GM23338 (cell line): ENCODE measurements at regions not wholly inside any gene's neighbourhood (a gene's known extent, or its start where the extent isn't known, plus 50 kb on each side); places are given as distances from the start of the nearest gene placed in this dataset.

Experiments used
- ATAC-seq: fragments of 200-7000 bp; cut with Tn5 transposase; 3 replicates; pipeline ENCODE4 v1.9.1; 2020
- DNase-seq: peaks from one replicate; pipeline ENCODE4 v3.0.0-alpha.2; 2015; ENCODE audit warnings: low spot score
- H2AFZ ChIP-seq: fragments of 200-600 bp; sonication (generic); 2 replicates; pipeline ENCODE4 v1.8.0; 2016; ENCODE audit warnings: antibody characterized with exemption, mild to moderate bottlenecking, moderate library complexity
- H3F3A ChIP-seq: fragments of 200-600 bp; sonication (generic); replicated peaks from 2 replicates; pipeline ENCODE4 v1.8.0; 2017; ENCODE audit warnings: antibody characterized with exemption, mixed run types, low read depth
- H3K27ac ChIP-seq: fragments of 200-600 bp; sonication (generic); 2 replicates; pipeline ENCODE4 v1.6.1; 2016; ENCODE audit warnings: low read depth
- H3K27me3 ChIP-seq: fragments of 200-600 bp; sonication (generic); 2 replicates; pipeline ENCODE4 v1.8.0; 2016; ENCODE audit warnings: mild to moderate bottlenecking, mixed run types, moderate library complexity; ENCODE audit not compliant: insufficient read depth
- H3K36me3 ChIP-seq: fragments of 200-600 bp; sonication (generic); 2 replicates; pipeline ENCODE4 v1.8.0; 2016; ENCODE audit warnings: mild to moderate bottlenecking; ENCODE audit not compliant: insufficient read depth
- H3K4me1 ChIP-seq: fragments of 200-600 bp; sonication (generic); 2 replicates; pipeline ENCODE4 v1.8.0; 2016; ENCODE audit warnings: mild to moderate bottlenecking, moderate library complexity; ENCODE audit not compliant: insufficient read depth
- H3K4me2 ChIP-seq: fragments of 200-600 bp; sonication (generic); 2 replicates; pipeline ENCODE4 v1.7.1; 2017; ENCODE audit warnings: mixed run types
- H3K4me3 ChIP-seq: fragments of 200-600 bp; sonication (generic); 2 replicates; pipeline ENCODE4 v1.6.1; 2016; ENCODE audit warnings: mixed run types
- H3K79me2 ChIP-seq: fragments of 200-600 bp; sonication (generic); replicated peaks from 2 replicates; pipeline ENCODE4 v1.8.0; 2017; ENCODE audit warnings: mild to moderate bottlenecking; ENCODE audit not compliant: insufficient read depth
- H3K9me2 ChIP-seq: fragments of 200-600 bp; sonication (generic); 2 replicates; pipeline ENCODE4 v1.8.0; 2017; ENCODE audit not compliant: insufficient read depth
- H4K20me1 ChIP-seq: fragments of 200-600 bp; sonication (generic); replicated peaks from 2 replicates; pipeline ENCODE4 v1.8.0; 2017; ENCODE audit warnings: mild to moderate bottlenecking; ENCODE audit not compliant: insufficient read depth
- H3K27ac Mint-ChIP-seq: 2 replicates; pipeline ENCODE4 v1.8.0; 2020; ENCODE audit warnings: inconsistent platforms, mild to moderate bottlenecking, moderate library complexity, mixed read lengths
- H3K27me3 Mint-ChIP-seq: 3 replicates; pipeline ENCODE4 v1.8.0; 2022; ENCODE audit warnings: low read depth, mild to moderate bottlenecking, moderate library complexity, mixed read lengths, inconsistent platforms; ENCODE audit not compliant: insufficient read depth, poor library complexity
- H3K36me3 Mint-ChIP-seq: 3 replicates; pipeline ENCODE4 v1.8.0; 2021; ENCODE audit warnings: low read depth, mild to moderate bottlenecking, inconsistent platforms, moderate library complexity, mixed read lengths
- H3K4me1 Mint-ChIP-seq: 3 replicates; pipeline ENCODE4 v1.8.0; 2020; ENCODE audit warnings: mild to moderate bottlenecking, inconsistent platforms, mixed read lengths
- H3K4me3 Mint-ChIP-seq: 3 replicates; pipeline ENCODE4 v1.8.0; 2021; ENCODE audit warnings: moderate library complexity, mild to moderate bottlenecking, inconsistent platforms, mixed read lengths
- H3K9me3 Mint-ChIP-seq: 3 replicates; pipeline ENCODE4 v1.8.0; 2020; ENCODE audit warnings: moderate library complexity, mild to moderate bottlenecking, inconsistent platforms, mixed read lengths
- CREB1 ChIP-seq: fragments of 250-450 bp; sonication (Bioruptor Pico); IDR thresholded peaks from 2 replicates; pipeline ENCODE4 v1.5.0; 2020; ENCODE audit warnings: low read depth, mild to moderate bottlenecking, moderate library complexity
- JUNB ChIP-seq: IDR thresholded peaks from one replicate; pipeline ENCODE4 v1.6.1; 2016; ENCODE audit warnings: antibody characterized with exemption; ENCODE audit not compliant: unreplicated experiment
- NANOG ChIP-seq: IDR thresholded peaks from 2 replicates; pipeline ENCODE4 v1.6.1; 2016; ENCODE audit warnings: antibody characterized with exemption, borderline replicate concordance
- POLR2AphosphoS5 ChIP-seq: IDR thresholded peaks from 2 replicates; pipeline ENCODE4 v1.6.1; 2016; ENCODE audit warnings: antibody characterized with exemption, low read depth
- STAT1 ChIP-seq: IDR thresholded peaks from one replicate; pipeline ENCODE4 v1.6.1; 2016; ENCODE audit warnings: antibody characterized with exemption; ENCODE audit not compliant: unreplicated experiment
- ZNF331 ChIP-seq: fragments of 250-450 bp; sonication (Bioruptor Pico); IDR thresholded peaks from 2 replicates; pipeline ENCODE4 v1.5.0; 2020; ENCODE audit warnings: low read depth, mild to moderate bottlenecking, moderate library complexity
- TF ChIP-seq, protein P1 (sequence below): IDR thresholded peaks from 2 replicates; pipeline ENCODE4 v1.6.1; 2016; ENCODE audit warnings: antibody characterized with exemption
- TF ChIP-seq, protein P2 (sequence below): fragments of 250-450 bp; sonication (Bioruptor Pico); IDR thresholded peaks from 2 replicates; pipeline ENCODE4 v1.5.0; 2020; ENCODE audit warnings: mild to moderate bottlenecking, moderate library complexity
- TF ChIP-seq, protein P3 (sequence below): IDR thresholded peaks from one replicate; pipeline ENCODE4 v1.6.1; 2018; ENCODE audit warnings: antibody characterized with exemption; ENCODE audit not compliant: unreplicated experiment

DNA sequence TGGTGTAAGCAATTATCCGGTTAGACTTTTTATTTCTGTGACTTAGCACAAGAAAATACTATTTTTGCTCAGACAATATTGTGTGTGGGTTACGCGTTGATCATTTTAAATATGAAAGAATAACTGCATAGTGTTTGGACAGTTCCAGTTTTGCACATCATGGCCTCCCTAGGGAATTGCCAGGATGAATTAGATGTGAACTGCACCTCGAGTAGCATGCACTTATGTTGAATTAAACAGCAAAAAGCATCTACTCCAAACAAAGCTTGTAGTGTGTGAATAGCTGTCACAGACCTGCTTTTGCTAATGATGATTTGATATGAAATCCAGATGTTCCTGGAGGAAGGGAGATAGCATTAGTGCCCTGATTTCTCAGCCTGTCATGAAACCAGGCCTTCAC is 184.8 kb upstream of the NLGN4Y start:
- no peak for DNase-seq

More for the DNA sequence above, 184.8 kb upstream of the NLGN4Y start:
- H3K27me3 ChIP-seq = no peaks in the 10 kb centered on the region
- Mint-ChIP-seq H3K27me3 (peaks cover 4% of the 10 kb centered on the region), H3K4me3 (no peak overlapping the region), H3K4me1 (no peaks in the 10 kb centered on the region), H3K9me3 (no peaks in the 10 kb centered on the region; the same call in 1 of the 3 replicates), H3K27ac (no peak overlapping the region), H3K36me3 (no peaks in the 10 kb centered on the region)
- H3K36me3 ChIP-seq = no peaks in the 10 kb centered on the region
- no peak overlapping the region for H2AFZ ChIP-seq
- TF ChIP-seq, protein P1, sequence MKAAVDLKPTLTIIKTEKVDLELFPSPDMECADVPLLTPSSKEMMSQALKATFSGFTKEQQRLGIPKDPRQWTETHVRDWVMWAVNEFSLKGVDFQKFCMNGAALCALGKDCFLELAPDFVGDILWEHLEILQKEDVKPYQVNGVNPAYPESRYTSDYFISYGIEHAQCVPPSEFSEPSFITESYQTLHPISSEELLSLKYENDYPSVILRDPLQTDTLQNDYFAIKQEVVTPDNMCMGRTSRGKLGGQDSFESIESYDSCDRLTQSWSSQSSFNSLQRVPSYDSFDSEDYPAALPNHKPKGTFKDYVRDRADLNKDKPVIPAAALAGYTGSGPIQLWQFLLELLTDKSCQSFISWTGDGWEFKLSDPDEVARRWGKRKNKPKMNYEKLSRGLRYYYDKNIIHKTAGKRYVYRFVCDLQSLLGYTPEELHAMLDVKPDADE = no peak
- TF ChIP-seq, protein P2, sequence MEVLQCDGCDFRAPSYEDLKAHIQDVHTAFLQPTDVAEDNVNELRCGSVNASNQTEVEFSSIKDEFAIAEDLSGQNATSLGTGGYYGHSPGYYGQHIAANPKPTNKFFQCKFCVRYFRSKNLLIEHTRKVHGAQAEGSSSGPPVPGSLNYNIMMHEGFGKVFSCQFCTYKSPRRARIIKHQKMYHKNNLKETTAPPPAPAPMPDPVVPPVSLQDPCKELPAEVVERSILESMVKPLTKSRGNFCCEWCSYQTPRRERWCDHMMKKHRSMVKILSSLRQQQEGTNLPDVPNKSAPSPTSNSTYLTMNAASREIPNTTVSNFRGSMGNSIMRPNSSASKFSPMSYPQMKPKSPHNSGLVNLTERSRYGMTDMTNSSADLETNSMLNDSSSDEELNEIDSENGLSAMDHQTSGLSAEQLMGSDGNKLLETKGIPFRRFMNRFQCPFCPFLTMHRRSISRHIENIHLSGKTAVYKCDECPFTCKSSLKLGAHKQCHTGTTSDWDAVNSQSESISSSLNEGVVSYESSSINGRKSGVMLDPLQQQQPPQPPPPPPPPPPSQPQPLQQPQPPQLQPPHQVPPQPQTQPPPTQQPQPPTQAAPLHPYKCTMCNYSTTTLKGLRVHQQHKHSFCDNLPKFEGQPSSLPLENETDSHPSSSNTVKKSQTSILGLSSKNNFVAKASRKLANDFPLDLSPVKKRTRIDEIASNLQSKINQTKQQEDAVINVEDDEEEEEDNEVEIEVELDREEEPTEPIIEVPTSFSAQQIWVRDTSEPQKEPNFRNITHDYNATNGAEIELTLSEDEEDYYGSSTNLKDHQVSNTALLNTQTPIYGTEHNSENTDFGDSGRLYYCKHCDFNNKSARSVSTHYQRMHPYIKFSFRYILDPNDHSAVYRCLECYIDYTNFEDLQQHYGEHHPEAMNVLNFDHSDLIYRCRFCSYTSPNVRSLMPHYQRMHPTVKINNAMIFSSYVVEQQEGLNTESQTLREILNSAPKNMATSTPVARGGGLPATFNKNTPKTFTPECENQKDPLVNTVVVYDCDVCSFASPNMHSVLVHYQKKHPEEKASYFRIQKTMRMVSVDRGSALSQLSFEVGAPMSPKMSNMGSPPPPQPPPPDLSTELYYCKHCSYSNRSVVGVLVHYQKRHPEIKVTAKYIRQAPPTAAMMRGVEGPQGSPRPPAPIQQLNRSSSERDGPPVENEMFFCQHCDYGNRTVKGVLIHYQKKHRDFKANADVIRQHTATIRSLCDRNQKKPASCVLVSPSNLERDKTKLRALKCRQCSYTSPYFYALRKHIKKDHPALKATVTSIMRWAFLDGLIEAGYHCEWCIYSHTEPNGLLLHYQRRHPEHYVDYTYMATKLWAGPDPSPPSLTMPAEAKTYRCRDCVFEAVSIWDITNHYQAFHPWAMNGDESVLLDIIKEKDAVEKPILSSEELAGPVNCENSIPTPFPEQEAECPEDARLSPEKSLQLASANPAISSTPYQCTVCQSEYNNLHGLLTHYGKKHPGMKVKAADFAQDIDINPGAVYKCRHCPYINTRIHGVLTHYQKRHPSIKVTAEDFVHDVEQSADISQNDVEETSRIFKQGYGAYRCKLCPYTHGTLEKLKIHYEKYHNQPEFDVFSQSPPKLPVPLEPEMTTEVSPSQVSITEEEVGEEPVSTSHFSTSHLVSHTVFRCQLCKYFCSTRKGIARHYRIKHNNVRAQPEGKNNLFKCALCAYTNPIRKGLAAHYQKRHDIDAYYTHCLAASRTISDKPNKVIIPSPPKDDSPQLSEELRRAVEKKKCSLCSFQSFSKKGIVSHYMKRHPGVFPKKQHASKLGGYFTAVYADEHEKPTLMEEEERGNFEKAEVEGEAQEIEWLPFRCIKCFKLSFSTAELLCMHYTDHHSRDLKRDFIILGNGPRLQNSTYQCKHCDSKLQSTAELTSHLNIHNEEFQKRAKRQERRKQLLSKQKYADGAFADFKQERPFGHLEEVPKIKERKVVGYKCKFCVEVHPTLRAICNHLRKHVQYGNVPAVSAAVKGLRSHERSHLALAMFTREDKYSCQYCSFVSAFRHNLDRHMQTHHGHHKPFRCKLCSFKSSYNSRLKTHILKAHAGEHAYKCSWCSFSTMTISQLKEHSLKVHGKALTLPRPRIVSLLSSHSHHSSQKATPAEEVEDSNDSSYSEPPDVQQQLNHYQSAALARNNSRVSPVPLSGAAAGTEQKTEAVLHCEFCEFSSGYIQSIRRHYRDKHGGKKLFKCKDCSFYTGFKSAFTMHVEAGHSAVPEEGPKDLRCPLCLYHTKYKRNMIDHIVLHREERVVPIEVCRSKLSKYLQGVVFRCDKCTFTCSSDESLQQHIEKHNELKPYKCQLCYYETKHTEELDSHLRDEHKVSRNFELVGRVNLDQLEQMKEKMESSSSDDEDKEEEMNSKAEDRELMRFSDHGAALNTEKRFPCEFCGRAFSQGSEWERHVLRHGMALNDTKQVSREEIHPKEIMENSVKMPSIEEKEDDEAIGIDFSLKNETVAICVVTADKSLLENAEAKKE (CRISPR knock-in tag) = no peak
- no peak for TF ChIP-seq CREB1
- no peak for TF ChIP-seq POLR2AphosphoS5
- TF ChIP-seq, protein P3, sequence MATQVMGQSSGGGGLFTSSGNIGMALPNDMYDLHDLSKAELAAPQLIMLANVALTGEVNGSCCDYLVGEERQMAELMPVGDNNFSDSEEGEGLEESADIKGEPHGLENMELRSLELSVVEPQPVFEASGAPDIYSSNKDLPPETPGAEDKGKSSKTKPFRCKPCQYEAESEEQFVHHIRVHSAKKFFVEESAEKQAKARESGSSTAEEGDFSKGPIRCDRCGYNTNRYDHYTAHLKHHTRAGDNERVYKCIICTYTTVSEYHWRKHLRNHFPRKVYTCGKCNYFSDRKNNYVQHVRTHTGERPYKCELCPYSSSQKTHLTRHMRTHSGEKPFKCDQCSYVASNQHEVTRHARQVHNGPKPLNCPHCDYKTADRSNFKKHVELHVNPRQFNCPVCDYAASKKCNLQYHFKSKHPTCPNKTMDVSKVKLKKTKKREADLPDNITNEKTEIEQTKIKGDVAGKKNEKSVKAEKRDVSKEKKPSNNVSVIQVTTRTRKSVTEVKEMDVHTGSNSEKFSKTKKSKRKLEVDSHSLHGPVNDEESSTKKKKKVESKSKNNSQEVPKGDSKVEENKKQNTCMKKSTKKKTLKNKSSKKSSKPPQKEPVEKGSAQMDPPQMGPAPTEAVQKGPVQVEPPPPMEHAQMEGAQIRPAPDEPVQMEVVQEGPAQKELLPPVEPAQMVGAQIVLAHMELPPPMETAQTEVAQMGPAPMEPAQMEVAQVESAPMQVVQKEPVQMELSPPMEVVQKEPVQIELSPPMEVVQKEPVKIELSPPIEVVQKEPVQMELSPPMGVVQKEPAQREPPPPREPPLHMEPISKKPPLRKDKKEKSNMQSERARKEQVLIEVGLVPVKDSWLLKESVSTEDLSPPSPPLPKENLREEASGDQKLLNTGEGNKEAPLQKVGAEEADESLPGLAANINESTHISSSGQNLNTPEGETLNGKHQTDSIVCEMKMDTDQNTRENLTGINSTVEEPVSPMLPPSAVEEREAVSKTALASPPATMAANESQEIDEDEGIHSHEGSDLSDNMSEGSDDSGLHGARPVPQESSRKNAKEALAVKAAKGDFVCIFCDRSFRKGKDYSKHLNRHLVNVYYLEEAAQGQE = no peak
- TF ChIP-seq STAT1 = no peak
- TF ChIP-seq NANOG = no peak
- no peak for TF ChIP-seq ZNF331 (CRISPR knock-in tag)
- no peak for TF ChIP-seq JUNB
- ATAC-seq = no peak
- no peak overlapping the region for H3K27ac ChIP-seq
- H3K79me2 ChIP-seq = no peaks in the 10 kb centered on the region
- H3K9me2 ChIP-seq = no peaks in the 10 kb centered on the region
- H3K4me2 ChIP-seq = no peak overlapping the region
- no peak overlapping the region for H3K4me3 ChIP-seq
- no peaks in the 10 kb centered on the region for H4K20me1 ChIP-seq
- H3K4me1 ChIP-seq = no peaks in the 10 kb centered on the region
- no peaks in the 10 kb centered on the region for H3F3A ChIP-seq
